NCI-H748 treated with DMSO at 0.1 percent for 48 hours (cell line): ENCODE measurements at regions not wholly inside any gene's neighbourhood (a gene's known extent, or its start where the extent isn't known, plus 50 kb on each side); places are given as distances from the start of the nearest gene placed in this dataset.

Experiments used
- DNase-seq: peaks from one replicate; lab custom pipeline; 2025; lab: John Stamatoyannopoulos, UW

- DNase-seq = no peak
Observed at GRCh38 chr10:83165265-83165664, 974.0 kb upstream of the GHITM start.

DNA sequence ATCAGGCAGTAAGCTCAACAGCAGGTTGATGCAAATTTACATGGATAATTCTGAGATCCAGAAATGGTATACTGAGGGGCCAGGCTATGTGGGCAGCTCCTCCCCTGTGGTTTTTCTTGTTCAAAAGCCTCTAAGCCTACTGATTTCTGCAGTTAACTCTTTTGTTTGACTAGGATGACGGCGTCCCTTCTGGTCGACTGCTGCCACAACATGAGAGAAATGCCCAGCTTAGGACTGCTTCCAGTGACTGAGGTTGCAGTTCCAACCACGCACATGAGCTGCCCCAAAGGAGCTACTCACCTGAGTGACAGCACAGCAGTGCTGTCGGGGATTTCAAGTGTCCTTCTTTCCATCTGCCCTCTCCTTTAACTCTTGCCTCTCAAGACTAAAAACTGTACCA is 973.0 kb upstream of the GHITM start:
- no peak for DNase-seq

- DNase-seq = no peak
Observed at GRCh38 chr10:83167081-83167480, 972.2 kb upstream of the GHITM start.

DNA sequence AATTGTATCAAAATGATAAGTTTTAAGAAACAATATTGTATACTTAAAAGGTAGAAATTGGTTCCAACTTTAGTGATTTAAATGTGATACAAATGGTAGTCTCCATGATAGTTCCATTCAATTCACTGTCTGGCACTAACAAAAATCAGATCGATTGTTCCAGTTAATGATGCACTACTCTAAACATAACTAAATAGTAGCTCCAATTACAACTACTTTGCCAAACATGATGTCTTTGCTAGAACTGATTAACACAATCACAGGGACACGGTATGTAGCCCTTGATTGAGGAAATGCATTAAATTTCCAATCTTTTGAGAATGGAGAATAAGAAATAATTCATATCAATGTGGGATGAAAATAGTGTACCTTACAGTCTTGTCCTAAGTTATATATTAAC is 962.4 kb upstream of the GHITM start:
- DNase-seq = no peak

GRCh38 chr10:83178526-83178925 is 960.8 kb upstream of the GHITM start:
- DNase-seq = no peak

- no peak for DNase-seq
Observed at GRCh38 chr10:83179371-83179770, 959.9 kb upstream of the GHITM start.

DNA sequence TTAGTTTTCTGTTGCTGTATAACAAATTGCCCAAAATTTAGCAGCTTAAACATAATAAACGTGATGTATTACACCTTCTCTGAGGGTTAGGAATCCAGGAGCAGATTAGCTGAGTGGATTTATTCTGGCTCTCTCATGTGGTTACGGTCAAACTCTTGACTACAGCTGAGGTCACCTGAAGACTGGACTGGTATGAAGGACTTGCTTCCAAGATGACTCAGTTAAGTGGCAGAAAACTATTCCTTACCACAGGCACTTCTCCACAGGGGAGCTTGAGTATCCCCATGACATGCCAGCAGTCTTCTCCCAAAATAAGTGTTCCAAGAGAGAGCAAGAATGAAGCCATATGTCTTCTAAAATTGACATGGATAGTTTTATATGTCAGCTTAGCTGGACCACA is 957.2 kb upstream of the GHITM start:
- DNase-seq = no peak

- DNase-seq = no peak
Observed at GRCh38 chr10:83184641-83185040, 954.7 kb upstream of the GHITM start.

- DNase-seq = no peak
Observed at GRCh38 chr10:83190614-83191013, 948.7 kb upstream of the GHITM start.

GRCh38 chr10:83193026-83193425 is 946.3 kb upstream of the GHITM start:
- DNase-seq = no peak

- no peak for DNase-seq
Observed at GRCh38 chr10:83195021-83195420, 944.3 kb upstream of the GHITM start.

DNA sequence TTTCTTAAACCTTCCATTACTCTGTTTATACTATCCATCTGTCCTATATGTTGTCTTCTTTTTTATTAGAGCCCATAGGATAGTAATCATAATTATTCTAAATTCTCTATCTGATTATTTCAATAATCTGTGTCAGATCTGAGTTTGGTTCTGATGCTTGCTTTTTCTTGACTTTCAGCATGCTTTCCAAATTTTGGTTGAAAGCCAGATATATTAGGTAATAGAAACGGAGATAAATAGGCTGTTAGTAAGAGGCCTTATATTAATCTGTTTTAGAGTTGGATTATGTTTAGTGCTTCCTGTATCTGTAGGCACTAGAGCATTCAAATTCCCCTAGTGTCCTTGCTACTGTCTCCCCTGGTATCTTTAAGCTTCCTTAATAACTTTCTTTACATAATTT is 939.9 kb upstream of the GHITM start:
- no peak for DNase-seq

DNA sequence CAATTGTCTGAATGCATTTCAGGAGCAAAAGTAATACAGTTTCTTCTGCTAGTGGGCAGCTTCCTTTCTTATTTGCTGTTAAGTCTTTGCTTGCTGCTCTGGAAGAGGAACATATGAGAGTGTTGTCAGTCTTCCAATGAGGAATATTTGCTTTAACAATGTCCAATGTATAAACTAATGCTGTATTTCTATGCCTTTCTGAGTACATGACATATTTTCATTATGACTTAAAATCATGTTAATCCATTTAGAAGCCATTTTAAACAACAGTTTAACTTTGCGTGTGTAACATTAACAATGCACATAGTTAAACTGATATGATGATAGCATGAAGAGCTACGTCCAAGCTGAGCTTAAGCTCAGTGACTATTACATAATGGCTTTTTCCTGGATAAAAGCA is 933.4 kb upstream of the GHITM start:
- no peak for DNase-seq

DNA sequence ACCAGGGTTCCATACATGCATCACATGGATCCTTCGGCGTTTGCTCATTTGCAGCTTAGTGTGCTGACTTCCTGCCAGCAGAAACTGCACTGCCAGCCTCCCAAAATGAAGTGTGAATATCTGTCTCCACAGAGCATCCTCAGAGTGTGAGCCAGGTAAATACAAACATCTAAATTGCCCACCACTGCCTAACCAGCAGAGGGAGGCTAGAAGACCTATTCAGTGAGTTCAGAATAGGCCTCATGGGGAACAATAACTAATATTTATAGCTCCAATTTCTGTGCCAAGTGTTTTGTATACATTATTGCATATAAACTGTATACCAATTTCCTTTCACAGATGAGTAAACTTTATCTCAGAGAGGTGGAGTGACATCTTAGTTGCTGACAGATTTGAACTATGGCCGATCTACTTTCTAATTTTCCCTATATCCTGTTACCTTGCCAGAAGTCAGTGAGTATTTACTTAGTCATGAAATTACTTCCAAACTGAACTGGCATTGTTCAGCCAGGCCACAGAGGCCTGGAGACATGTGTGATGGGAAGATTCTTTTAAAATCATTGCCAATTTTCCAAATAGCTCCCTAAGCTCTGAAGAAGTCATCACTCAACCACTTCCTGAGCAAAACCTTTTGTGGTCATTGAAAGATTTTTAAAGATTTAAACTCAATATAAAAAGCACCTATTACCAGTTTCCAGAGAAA is 926.5 kb upstream of the GHITM start:
- no peak for DNase-seq

DNA sequence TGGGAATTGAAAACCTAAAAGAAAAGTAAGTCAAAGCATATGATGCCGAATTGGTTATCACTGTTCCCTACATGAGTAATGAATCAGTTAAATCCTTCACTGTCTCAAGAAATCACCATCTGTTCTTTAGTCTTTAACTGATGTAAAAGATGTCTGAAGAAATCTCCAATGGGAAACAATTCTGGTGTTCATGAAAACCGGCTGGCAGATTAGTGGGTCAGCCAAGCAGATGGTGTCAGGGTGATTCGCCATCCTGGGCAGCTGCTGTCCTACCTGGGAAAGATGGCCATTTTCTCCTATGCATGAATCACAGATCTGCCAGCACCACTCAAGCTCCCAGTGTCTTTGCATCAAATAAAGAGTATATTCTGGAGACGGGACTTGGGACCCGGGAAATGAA is 925.2 kb upstream of the GHITM start:
- DNase-seq = no peak

DNA sequence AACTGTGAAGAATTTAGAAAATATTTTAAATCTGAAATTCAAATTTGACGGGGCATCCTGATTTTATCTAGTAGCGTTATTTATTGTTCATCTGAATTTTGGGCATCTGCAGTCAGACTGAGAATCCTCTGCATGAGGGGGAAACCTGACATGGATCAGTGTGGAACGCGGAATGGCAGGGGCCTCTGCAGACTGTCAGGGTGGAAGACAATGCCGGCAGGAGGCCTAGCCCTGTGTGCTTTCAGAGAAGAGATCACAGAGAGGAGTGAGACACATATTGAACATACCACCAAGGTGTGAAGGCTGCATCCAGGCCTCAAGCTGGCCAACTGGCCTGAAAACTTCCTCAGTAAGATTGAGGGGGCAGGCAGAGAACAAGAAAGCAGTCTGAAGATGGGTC is 921.1 kb upstream of the GHITM start:
- no peak for DNase-seq

DNA sequence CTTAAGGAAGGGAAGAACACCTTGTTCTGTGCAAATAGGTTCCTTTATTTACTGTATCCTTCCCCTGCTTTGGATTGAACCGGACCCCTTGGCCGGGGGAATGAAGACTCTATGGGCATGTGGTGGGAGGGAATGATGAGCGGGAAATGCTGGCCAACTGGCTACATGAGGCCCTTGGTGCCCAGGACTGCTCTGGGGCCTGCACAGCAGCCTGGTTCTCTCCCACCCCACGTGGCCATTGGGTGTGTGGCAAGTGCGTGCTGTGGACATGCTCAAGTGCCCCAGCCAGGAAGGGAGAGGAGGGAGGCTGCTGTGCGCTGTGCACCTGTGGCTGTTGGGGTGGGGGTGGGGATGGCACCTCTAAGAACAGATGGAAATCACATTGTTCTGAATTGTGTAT is 917.0 kb upstream of the GHITM start:
- no peak for DNase-seq

- no peak for DNase-seq
Observed at GRCh38 chr10:83222832-83223742, 916.2 kb upstream of the GHITM start.

DNA sequence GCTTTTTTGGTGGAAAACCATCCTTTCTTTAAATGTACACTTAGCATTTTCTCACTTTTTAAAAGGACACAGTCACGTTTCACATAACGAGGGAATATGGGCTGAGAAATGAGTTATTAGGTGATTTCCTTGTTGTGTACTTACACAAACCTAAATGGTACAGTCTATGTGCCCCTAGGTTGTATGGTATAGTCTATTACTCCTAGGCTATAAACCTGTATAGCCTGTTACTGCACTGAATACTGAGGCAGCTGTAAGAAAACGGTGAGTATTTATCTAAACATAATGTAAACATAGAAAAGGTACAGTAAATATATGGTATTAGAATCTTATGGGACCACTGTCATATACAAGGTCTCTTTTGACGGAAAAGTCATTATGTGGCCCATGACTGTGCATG is 913.5 kb upstream of the GHITM start:
- DNase-seq = no peak

DNA sequence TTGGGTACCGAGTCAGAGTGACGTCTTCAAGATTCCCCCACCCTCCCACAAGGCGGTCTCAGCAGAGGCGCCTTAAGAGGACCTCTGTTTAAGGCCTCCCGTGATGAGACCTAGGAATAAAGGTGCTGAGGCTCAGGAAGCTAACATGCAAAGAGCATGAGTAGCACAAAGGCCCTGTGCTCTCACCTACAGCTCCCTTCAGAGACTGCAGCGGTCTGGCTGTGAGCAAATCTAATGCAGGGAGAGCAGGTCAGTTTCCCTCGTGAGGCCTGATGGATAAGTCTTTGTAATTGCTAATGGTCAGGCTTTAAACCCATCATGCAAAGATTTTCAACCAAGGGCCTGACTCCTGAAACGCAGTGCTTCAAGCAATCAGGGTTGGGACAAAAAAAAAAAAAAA is 909.3 kb upstream of the GHITM start:
- DNase-seq = no peak

GRCh38 chr10:83233691-83234090 is 905.6 kb upstream of the GHITM start:
- DNase-seq = no peak

DNA sequence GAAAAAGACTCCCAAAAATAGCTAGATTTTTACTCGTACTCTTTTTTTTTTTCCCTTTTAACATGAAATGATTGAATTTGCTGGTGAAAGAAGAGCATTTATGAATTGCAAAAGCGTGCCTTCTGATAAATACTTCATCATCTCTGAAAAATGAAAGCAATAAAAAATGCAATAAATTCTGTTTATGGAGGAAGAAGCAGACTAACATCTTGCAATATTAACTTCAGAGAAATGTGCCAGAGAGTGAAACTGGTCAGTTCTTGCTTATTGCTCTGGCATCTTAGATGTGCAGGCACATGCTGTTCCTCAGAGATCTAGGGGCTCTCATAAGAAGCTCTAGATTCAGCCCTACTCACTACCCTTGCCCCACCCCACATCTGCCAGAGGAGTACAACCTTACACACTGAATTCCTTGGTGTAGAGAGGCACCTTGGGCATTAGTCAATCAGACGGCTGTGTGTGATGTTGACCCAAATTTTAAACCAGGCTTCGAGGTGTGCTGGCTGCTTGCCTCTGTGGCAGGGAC is 891.1 kb upstream of the GHITM start:
- no peak for DNase-seq

DNA sequence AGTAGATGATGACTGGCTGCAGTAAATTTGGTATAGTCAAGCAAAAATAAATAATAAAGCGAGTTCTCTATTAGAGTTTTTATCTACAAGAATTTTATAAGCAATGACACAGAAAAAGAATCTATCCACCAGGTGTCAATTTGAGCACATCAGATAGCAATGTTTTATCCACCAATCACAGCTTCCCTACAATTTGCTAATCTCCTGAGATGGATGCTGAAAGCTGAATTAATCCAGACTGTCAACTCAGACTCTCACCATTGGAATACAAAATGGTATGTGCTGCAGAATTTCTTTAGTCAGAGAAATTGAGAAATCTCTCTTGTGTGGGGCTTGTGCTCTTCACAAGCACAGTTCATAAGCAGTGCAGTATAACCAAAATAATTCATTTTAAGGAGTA is 888.9 kb upstream of the GHITM start:
- DNase-seq = no peak
